Right renal pelvis (tissue), 4 donors: ENCODE measurements at regions not wholly inside any gene's neighbourhood (a gene's known extent, or its start where the extent isn't known, plus 50 kb on each side); places are given as distances from the start of the nearest gene placed in this dataset.
"Not testable (repeated sequence)": the region's sequence is repeated elsewhere in the genome, so short reads cannot be mapped to it uniquely, and the experiment has no call there.

Experiments used
- DNase-seq, 4 donors: peaks; one replicate each; pipeline ENCODE4 v3.0.0-alpha.2; 2013; ENCODE audit warnings: low read depth in 4 of 4, low spot score in 3 of 4, missing footprints in 1 of 4

GRCh38 chr2:75432761-75433361 is 127.9 kb downstream of the EVA1A start:
- no peak for DNase-seq

DNA sequence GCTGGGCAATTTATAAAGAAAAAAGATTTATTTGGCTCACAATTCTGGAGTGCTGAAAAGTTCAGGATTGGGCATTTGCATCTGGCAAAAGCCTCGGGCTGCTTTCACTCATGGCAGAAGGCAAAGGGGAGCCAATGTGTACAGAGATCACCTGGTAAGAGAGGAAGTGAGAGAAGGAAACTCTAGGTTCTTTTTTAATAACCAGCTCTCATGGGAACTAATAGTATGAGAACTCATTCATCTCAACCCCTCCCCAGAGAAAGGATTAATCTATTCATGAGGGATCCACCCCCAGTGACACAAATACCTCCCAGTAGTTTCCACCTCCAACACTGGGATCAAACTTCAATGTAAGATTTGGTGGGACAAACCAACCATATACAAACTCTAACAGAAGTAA is 129.0 kb downstream of the EVA1A start:
- DNase-seq = no peak

GRCh38 chr2:75431276-75431675 is 129.5 kb downstream of the EVA1A start:
- no peak for DNase-seq

GRCh38 chr2:75430449-75430848 is 130.3 kb downstream of the EVA1A start:
- DNase-seq = not testable (repeated sequence)

- no peak for DNase-seq
Measured at GRCh38 chr2:75428646-75429443, 131.9 kb downstream of the EVA1A start.

- DNase-seq = no peak
Measured at GRCh38 chr2:75428060-75428459, 132.7 kb downstream of the EVA1A start.

DNA sequence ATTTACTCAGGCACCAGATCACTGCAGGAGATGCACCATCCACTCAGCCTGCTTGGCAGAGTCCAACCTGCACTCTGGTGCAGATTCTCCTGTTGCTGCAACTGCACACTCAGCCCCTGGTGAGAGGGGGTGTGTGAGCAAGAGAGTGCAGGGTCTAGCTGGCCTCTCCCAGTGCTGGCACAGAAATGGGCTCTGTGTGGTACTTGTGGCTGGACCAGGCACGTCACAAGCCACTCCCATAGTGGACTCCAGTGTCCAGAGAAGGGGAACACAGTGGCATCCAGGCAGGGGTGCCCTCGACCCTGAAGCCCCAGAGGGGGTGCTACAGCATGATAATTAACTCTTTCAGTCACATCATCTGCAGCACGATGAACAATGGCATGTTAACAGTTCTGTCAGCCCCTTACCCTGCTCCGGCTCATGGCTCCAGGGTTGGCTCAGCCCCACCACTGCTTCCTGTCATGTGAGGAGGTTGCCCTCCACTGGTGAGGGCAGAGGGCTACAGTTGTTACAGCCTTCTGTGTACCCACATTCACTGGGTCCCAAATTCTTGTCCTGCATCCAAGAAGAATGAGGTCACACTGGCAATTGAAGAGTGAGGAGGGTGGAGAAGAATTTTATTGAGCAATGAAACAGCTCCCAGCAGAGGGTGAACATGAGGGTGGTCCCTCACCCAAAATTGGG is 135.7 kb downstream of the EVA1A start:
- no peak for DNase-seq

GRCh38 chr2:75421986-75422385 is 138.8 kb downstream of the EVA1A start:
- no peak for DNase-seq

GRCh38 chr2:75416420-75417342 is 144.1 kb downstream of the EVA1A start:
- DNase-seq = no peak

- DNase-seq = no peak
Measured at GRCh38 chr2:75415731-75416130, 145.0 kb downstream of the EVA1A start.

GRCh38 chr2:75415111-75415626 is 145.6 kb downstream of the EVA1A start:
- DNase-seq = no peak

DNA sequence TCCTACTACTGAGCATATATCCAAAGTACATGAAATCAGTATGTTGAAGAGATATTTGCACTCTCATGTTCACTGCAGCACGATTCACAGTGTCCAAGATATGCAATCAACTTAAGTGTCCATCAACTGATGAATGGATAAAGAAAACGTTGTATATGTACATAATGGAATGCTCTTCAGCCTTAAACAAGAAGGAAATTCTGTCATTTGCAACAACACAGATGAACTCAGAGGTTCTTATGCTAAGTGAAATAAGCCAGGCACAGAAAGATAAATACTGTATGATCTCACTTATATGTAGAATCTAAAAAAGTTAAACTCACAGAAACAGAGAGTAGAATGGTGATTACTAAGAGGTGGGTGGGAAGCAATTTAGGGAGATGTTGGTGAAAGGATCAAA is 149.2 kb downstream of the EVA1A start:
- no peak for DNase-seq

DNA sequence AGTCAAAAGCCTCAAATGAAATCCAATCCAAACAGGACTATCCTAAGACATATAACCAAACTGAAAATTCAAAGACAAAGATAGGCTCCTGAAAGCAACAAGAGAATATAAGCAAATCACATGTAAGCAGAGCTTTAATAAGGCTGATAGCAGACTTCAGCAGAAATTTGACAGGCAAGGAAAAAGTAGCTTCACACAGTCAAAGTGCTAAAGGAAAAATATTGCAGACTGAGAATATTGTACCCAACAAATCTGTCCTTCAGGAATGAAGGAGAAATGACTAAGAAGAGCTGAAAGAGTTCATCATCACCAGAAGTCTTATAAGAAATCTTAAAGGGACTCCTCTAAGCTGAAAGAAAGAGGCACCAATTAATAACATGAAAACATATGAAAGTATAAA is 150.0 kb downstream of the EVA1A start:
- DNase-seq = no peak

GRCh38 chr2:75408771-75409170 is 152.0 kb downstream of the EVA1A start:
- DNase-seq = no peak

DNA sequence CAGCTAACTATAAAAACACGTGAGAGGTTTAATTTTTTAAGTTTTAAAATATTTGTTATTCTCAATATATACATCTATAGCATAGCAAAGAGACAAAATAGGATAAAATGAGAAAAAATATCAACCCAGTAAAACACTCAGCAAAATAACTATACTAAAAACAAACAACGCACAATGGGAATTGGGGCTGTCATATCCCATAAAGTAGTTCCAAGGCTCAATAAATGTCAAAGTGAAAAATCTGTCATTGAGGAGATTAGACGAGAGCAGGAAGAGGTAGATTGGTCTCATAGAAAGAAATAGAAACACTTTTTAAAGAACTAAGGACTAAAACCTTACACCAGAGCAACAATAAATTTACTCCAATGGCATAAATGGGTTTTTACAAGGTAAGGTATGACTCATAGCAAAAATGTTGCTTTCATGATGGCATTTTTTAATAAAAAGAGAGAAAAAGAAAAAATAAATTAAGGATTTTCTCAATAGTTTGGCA is 153.7 kb downstream of the EVA1A start:
- DNase-seq = no peak

DNA sequence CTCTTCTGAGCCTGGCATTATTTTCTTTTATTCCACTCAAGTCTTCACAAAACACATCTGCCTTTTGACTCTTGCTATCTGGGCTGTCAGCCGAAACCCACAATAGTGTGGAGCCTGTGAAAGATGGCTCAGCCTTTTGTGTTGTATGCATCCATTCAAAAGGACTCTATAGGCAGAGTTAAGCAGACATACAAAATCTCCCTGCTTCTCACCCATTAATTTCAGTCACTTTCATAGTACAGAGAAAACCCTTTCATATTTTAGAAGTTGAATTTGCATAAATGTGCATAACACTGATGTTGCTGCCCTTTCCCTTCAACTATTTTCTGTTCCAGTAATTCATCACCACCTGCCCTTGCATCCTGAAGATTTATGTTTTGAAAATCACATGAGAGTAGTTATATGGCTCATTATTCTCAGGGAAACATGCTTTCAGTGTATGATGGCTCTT is 154.6 kb downstream of the EVA1A start:
- DNase-seq = no peak

DNA sequence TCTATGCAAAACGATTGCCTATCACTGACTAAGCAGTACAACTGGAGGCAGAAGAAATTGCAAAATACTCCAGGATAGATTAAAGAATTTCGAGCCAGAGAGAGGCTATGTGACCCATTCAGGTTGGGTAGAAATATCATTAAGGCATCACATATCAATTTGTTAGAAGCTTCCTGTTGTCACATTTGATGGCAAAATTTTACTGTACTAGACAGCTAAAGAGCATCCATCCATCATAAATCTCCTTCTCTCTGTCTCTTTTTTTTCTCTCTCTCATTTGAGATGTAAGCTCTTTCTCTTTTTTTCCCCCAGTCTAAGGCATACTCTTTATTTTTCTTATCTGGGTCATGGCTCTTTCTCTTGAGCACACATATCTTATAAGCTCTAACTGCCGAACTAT is 155.7 kb downstream of the EVA1A start:
- DNase-seq = no peak

DNA sequence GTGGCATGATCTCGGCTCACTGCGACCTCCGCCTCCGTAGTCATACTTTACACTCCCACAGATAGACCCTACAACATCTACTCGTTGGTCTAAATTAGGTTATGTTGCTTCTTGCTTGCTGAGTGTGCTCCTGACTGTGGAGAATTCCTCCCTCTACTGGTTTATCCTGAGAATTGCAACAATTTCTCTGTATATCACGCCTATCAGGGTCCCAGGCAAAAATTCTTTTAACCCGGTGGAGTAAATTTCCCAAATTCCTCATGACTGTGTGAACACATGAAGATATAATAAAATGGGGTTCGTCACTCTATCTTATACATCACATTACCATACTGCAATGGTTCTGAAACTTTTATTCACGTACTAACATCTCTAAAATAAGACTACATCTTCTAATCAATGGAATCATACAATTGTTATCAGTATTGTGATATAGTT is 156.7 kb downstream of the EVA1A start:
- DNase-seq = peak; percentile 25 to 43 (median 30)

DNA sequence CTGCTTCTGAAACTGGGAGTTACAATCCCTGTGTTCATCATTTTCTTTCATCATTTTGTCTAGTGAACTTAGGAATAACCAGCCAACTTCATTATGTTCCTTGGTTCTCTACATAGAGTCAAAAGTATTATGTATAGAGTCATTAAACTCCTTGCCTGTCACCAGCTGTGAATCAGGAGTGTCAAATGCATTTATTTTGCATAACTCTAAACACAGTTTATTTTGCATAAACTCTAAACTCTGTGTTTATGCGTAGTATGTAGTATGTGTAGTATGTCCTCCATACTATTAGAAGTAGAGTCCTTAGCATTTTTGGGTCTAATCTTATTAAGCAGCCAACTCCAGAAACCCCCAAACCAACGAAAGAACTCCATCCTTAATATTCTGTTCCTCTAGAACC is 164.4 kb downstream of the EVA1A start:
- DNase-seq = no peak

DNA sequence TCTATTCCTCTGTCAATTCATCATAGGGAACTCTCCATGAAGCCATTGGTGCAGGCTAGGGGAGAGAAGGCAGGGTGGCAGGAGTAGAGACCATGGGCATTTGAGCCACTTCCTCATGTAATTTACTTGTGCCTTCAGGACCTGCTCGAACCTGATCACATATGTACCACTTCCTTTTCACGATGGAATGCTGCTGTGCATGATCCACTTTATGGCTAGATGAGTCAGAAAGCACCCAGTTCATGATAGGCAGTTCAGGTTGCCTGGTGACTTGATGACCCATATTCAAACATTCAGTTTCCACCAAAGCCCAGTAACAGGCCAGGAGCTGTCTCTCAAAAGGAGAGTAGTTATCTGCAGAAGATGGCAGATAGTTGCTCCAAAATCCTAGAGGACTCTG is 166.0 kb downstream of the EVA1A start:
- DNase-seq = not testable (repeated sequence)
